IMR-90 (cell line): ENCODE measurements at regions not wholly inside any gene's neighbourhood (a gene's known extent, or its start where the extent isn't known, plus 50 kb on each side); places are given as distances from the start of the nearest gene placed in this dataset.

Experiments used
- ATAC-seq: fragments of 200-7000 bp; cut with Tn5 transposase; 2 replicates; pipeline ENCODE4 v1.9.1; 2020; ENCODE audit warnings: low read depth, mild to moderate bottlenecking, moderate library complexity
- BruUV-seq: library from RNA; stranded (reverse); fragments of 400-500 nt; replicated peaks from 2 replicates; lab custom pipeline; 2021; lab: Mats Ljungman, UMichigan
- CTCF ChIA-PET: fragments of 300-600 bp; formaldehyde crosslinking; extraction: SDS; loops from one replicate; lab custom pipeline; 2021; ENCODE audit warnings: antibody characterized with exemption; lab: Yijun Ruan, JAX
- POLR2A ChIA-PET: fragments of 300-600 bp; sonication (Branson Sonifier 250); formaldehyde crosslinking; loops from one replicate; lab custom pipeline; 2022; ENCODE audit warnings: antibody characterized with exemption; ENCODE audit not compliant: unreplicated experiment; lab: Charles Lee
- DNase-seq: peaks from one replicate; pipeline ENCODE4 v3.0.0; 2013
- H2AFZ ChIP-seq: replicated peaks from 2 replicates; pipeline ENCODE3; 2013; ENCODE audit warnings: low read length, mild to moderate bottlenecking; ENCODE audit not compliant: poor library complexity
- H2AK5ac ChIP-seq: 2 replicates; pipeline ENCODE4 v1.6.1; 2013; ENCODE audit warnings: low read depth, low read length, inconsistent platforms
- H2AK9ac ChIP-seq: replicated peaks from 2 replicates; pipeline ENCODE3; 2013; ENCODE audit warnings: mild to moderate bottlenecking, low read depth, low read length, moderate library complexity; ENCODE audit not compliant: poor library complexity
- H2BK120ac ChIP-seq: 2 replicates; pipeline ENCODE4 v1.6.1; 2013; ENCODE audit warnings: low read depth, low read length, inconsistent platforms
- H2BK15ac ChIP-seq: 3 replicates; pipeline ENCODE4 v1.6.1; 2013; ENCODE audit warnings: low read depth, low read length, inconsistent platforms
- H2BK20ac ChIP-seq: 2 replicates; pipeline ENCODE4 v1.6.1; 2013; ENCODE audit warnings: low read depth, mild to moderate bottlenecking, inconsistent platforms, low read length, moderate library complexity
- H2BK5ac ChIP-seq: 2 replicates; pipeline ENCODE4 v1.6.1; 2013; ENCODE audit warnings: mild to moderate bottlenecking, low read depth, low read length, inconsistent platforms; ENCODE audit not compliant: poor library complexity, severe bottlenecking
- H3K14ac ChIP-seq: replicated peaks from 2 replicates; pipeline ENCODE4 v1.6.1; 2013; ENCODE audit warnings: low read depth, low read length, inconsistent platforms
- H3K18ac ChIP-seq: 2 replicates; pipeline ENCODE4 v1.6.1; 2013; ENCODE audit warnings: low read depth, low read length, control low read depth
- H3K23ac ChIP-seq: 2 replicates; pipeline ENCODE4 v1.6.1; 2013; ENCODE audit warnings: low read depth, low read length, inconsistent platforms
- H3K27ac ChIP-seq: 2 replicates; pipeline ENCODE4 v1.5.1; 2013; ENCODE audit warnings: mild to moderate bottlenecking, control low read depth, low read length; ENCODE audit not compliant: insufficient read depth
- H3K27me3 ChIP-seq: 2 replicates; pipeline ENCODE4 v1.6.1; 2013; ENCODE audit warnings: low read length; ENCODE audit not compliant: control insufficient read depth, insufficient read depth
- H3K36me3 ChIP-seq: 2 replicates; pipeline ENCODE4 v1.6.1; 2013; ENCODE audit warnings: low read length, mixed read lengths; ENCODE audit not compliant: control insufficient read depth, insufficient read depth
- H3K4ac ChIP-seq: 2 replicates; pipeline ENCODE4 v1.6.1; 2013; ENCODE audit warnings: low read depth, low read length, inconsistent platforms
- H3K4me1 ChIP-seq: 2 replicates; pipeline ENCODE4 v1.6.1; 2013; ENCODE audit warnings: low read length, mixed read lengths; ENCODE audit not compliant: control insufficient read depth, insufficient read depth
- H3K4me2 ChIP-seq: 2 replicates; pipeline ENCODE4 v1.6.1; 2013; ENCODE audit warnings: low read depth, mild to moderate bottlenecking, control low read depth, low read length, moderate library complexity
- H3K4me3 ChIP-seq: 2 replicates; pipeline ENCODE4 v1.5.1; 2013; ENCODE audit warnings: low read depth, mild to moderate bottlenecking, control low read depth, low read length, moderate library complexity; ENCODE audit not compliant: insufficient read depth
- H3K56ac ChIP-seq: 2 replicates; pipeline ENCODE4 v1.6.1; 2013; ENCODE audit warnings: low read length, inconsistent platforms; ENCODE audit not compliant: insufficient read depth; ENCODE audit errors: extremely low read depth
- H3K79me1 ChIP-seq, 2 experiments: 2 replicates each; pipeline ENCODE4 v1.6.1; 2013; ENCODE audit warnings: low read length in 2 of 2, inconsistent platforms in 1 of 2, low read depth in 1 of 2
- H3K9ac ChIP-seq: 2 replicates; pipeline ENCODE4 v1.6.1; 2013; ENCODE audit warnings: low read depth, low read length, control low read depth
- H3K9me1 ChIP-seq: 2 replicates; pipeline ENCODE4 v1.6.1; 2013; ENCODE audit warnings: low read length, inconsistent platforms; ENCODE audit not compliant: insufficient read depth
- H3K9me3 ChIP-seq: 2 replicates; pipeline ENCODE4 v1.6.1; 2013; ENCODE audit warnings: low read length; ENCODE audit not compliant: control insufficient read depth, insufficient read depth
- H4K20me1 ChIP-seq: 2 replicates; pipeline ENCODE4 v1.6.1; 2013; ENCODE audit warnings: low read length, inconsistent platforms; ENCODE audit not compliant: insufficient read depth
- H4K5ac ChIP-seq: 2 replicates; pipeline ENCODE4 v1.6.1; 2013; ENCODE audit warnings: mild to moderate bottlenecking, low read depth, low read length, control low read depth
- H4K8ac ChIP-seq, 2 experiments: 2 replicates each; pipeline ENCODE4 v1.6.1; 2013; ENCODE audit warnings: low read depth in 2 of 2, low read length in 2 of 2, control low read depth in 1 of 2, inconsistent platforms in 1 of 2
- H4K91ac ChIP-seq: 2 replicates; pipeline ENCODE4 v1.6.1; 2013; ENCODE audit warnings: low read depth, low read length, inconsistent platforms; ENCODE audit not compliant: insufficient read depth
- POLR2A ChIP-seq: IDR thresholded peaks from 2 replicates; pipeline ENCODE4 v1.6.1; 2012; ENCODE audit warnings: mild to moderate bottlenecking, low read depth, low read length
- WGBS, 2 experiments: methylation state at CpG; one replicate each; pipeline versions ENCODE4 v1.1.5 to v1.1.7; 2013; ENCODE audit warnings: missing lambda C conversion rate in 2 of 2; ENCODE audit not compliant: insufficient read length in 1 of 2; ENCODE audit errors: extremely low coverage in 2 of 2; 5-methylcytosine and 5-hydroxymethylcytosine counted together
- dilution Hi-C: fragments of 300-500 bp; cut with HindIII; formaldehyde crosslinking; loops from one replicate; pipeline ENCODE4 v1.14.3; 2018; ENCODE audit warnings: low sequenced_read_pairs; ENCODE audit not compliant: unreplicated experiment
- in situ Hi-C: fragments of 300-500 bp; cut with MboI; formaldehyde crosslinking; loops from 3 replicates; pipeline ENCODE4 v1.14.3; 2019; ENCODE audit warnings: low sequenced_read_pairs, inconsistent platforms, mixed read lengths
- intact Hi-C: fragments of 100-400 bp; cut with micrococcal nuclease; formaldehyde crosslinking; loops from 2 replicates; pipeline ENCODE4 v1.10.0; 2022

DNA sequence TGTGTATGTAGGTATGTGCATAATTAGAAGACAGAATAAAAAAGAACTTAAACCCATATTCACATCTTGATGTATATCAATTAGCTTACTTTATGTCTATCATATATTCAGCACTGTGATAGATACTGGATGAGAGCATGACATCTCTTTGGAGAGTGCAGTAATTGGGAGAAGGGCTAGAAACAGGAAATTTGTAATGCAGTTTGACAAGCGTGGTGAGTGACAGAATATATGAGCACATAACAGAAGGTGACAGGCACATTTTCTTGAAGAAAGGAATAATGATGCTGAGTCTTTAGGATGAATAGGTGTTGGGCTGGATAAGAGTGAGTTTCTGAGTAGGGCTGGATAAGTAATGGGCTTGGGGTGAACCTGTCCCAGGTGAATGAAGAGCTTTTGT, 680.3 kb upstream of the ZNF385D start:
- no peak overlapping the region for H4K5ac ChIP-seq
- intact Hi-C loops (no loop called here), dilution Hi-C loops (no loop called here), in situ Hi-C loops (no loop called here)
- WGBS, 2 experiments = no CpG with 5 or more reads among the region's 1 CpG
- H3K27ac ChIP-seq = no peak overlapping the region
- no peak overlapping the region for H3K4me2 ChIP-seq
- no peak overlapping the region for H2BK20ac ChIP-seq
- H3K9ac ChIP-seq = no peak overlapping the region
- H3K56ac ChIP-seq = no peak overlapping the region
- no peaks in the 10 kb centered on the region for H3K4me1 ChIP-seq
- no peak for DNase-seq
- no peak overlapping the region for H2BK15ac ChIP-seq
- no peaks in the 10 kb centered on the region for H3K36me3 ChIP-seq
- ATAC-seq = no peak
- no peak overlapping the region for H3K23ac ChIP-seq
- H2BK5ac ChIP-seq = no peak overlapping the region
- BruUV-seq = no TSS peak
- no peak overlapping the region for H2BK120ac ChIP-seq
- no peak overlapping the region for H3K4ac ChIP-seq
- H3K27me3 ChIP-seq = no peaks in the 10 kb centered on the region
- H2AFZ ChIP-seq = no peak overlapping the region
- no peak overlapping the region for H3K18ac ChIP-seq
- TF ChIP-seq POLR2A = no peak
- no peak overlapping the region for H2AK5ac ChIP-seq
- ChIA-PET POLR2A (no interaction called here), CTCF (no interaction called here)
- H3K79me1 ChIP-seq = no peaks in the 10 kb centered on the region
- no peak overlapping the region for H4K91ac ChIP-seq
- no peaks in the 10 kb centered on the region for H3K9me1 ChIP-seq
- H4K20me1 ChIP-seq = no peaks in the 10 kb centered on the region
- H3K14ac ChIP-seq = no peak overlapping the region
- no peak overlapping the region for H3K4me3 ChIP-seq
- no peak overlapping the region for H4K8ac ChIP-seq
- no peak overlapping the region for H2AK9ac ChIP-seq
- no peaks in the 10 kb centered on the region for H3K9me3 ChIP-seq
